Panc1 (cell line): ENCODE measurements at regions not wholly inside any gene's neighbourhood (a gene's known extent, or its start where the extent isn't known, plus 50 kb on each side); places are given as distances from the start of the nearest gene placed in this dataset.

Source experiments
- ATAC-seq: fragments of 200-7000 bp; cut with Tn5 transposase; 2 replicates; pipeline ENCODE4 v1.9.1; 2020; ENCODE audit warnings: mild to moderate bottlenecking, moderate library complexity
- BruUV-seq: library from RNA; stranded (reverse); fragments of 400-500 nt; replicated peaks from 2 replicates; lab custom pipeline; 2021; lab: Mats Ljungman, UMichigan
- CTCF ChIA-PET: fragments of 300-600 bp; sonication (Branson Sonifier 250); formaldehyde crosslinking; loops from one replicate; lab custom pipeline; 2022; ENCODE audit warnings: antibody characterized with exemption; lab: Charles Lee
- POLR2A ChIA-PET: fragments of 300-600 bp; sonication (Branson Sonifier 250); formaldehyde crosslinking; loops from one replicate; lab custom pipeline; 2022; ENCODE audit warnings: antibody characterized with exemption; lab: Charles Lee
- DNase-seq: peaks from one replicate; pipeline ENCODE4 v3.0.0-alpha.2; 2010; ENCODE audit warnings: low read depth, low spot score
- H3K27ac ChIP-seq: 2 replicates; pipeline ENCODE4 v1.5.1; 2011; ENCODE audit warnings: mild to moderate bottlenecking, low read length, inconsistent platforms
- H3K27me3 ChIP-seq: fragments of 200-500 bp; sonication (Bioruptor generic); 2 replicates; pipeline ENCODE4 v1.6.0; 2014; ENCODE audit warnings: low read length, inconsistent platforms; ENCODE audit not compliant: control insufficient read depth, insufficient read depth
- H3K36me3 ChIP-seq: fragments of 200-500 bp; sonication (Bioruptor generic); 2 replicates; pipeline ENCODE4 v1.5.1; 2014; ENCODE audit warnings: inconsistent platforms, mild to moderate bottlenecking, low read length, moderate library complexity; ENCODE audit not compliant: control insufficient read depth, insufficient read depth
- H3K4me1 ChIP-seq: 2 replicates; pipeline ENCODE4 v1.5.1; 2011; ENCODE audit warnings: inconsistent platforms, mild to moderate bottlenecking, low read length, moderate library complexity; ENCODE audit not compliant: control insufficient read depth, insufficient read depth
- H3K4me3 ChIP-seq, 2 experiments: 2 replicates each; pipeline ENCODE4 v1.5.1; 2011 to 2012; ENCODE audit warnings: low read depth in 2 of 2, low read length in 2 of 2, mild to moderate bottlenecking in 2 of 2, inconsistent platforms in 1 of 2, moderate library complexity in 1 of 2
- H3K9me3 ChIP-seq: fragments of 200-500 bp; sonication (Bioruptor generic); 2 replicates; pipeline ENCODE4 v1.5.1; 2014; ENCODE audit warnings: low read depth, mild to moderate bottlenecking, inconsistent platforms, low read length, moderate library complexity; ENCODE audit not compliant: control insufficient read depth, insufficient read depth
- CTCF ChIP-seq: fragments of 450-650 bp; IDR thresholded peaks from 2 replicates; pipeline ENCODE4 v1.5.1; 2017; ENCODE audit warnings: mild to moderate bottlenecking
- POLR2AphosphoS5 ChIP-seq: IDR thresholded peaks from 2 replicates; pipeline ENCODE4 v1.6.1; 2012; ENCODE audit warnings: mild to moderate bottlenecking, low read depth, low read length, moderate library complexity
- SIN3A ChIP-seq: IDR thresholded peaks from 2 replicates; pipeline ENCODE4 v1.6.1; 2012; ENCODE audit warnings: low read depth, mild to moderate bottlenecking, low read length, moderate library complexity, borderline replicate concordance; ENCODE audit not compliant: insufficient read depth
- TCF7L2 ChIP-seq: IDR thresholded peaks from 2 replicates; pipeline ENCODE4 v1.6.1; 2011; ENCODE audit warnings: mild to moderate bottlenecking, low read depth, low read length, inconsistent platforms
- in situ Hi-C: cut with HindIII; loops from 2 replicates; pipeline ENCODE4 v1.10.0; 2016; ENCODE audit warnings: low sequenced_read_pairs, low pct_unique_long_range_greater_than_20kb
- intact Hi-C: fragments of 100-400 bp; cut with micrococcal nuclease; formaldehyde crosslinking; loops from one replicate; pipeline ENCODE4 v1.10.0; 2022; ENCODE audit not compliant: unreplicated experiment
- TF ChIP-seq, protein P1 (sequence below), 2 experiments: IDR thresholded peaks; 2 replicates each; pipeline ENCODE4 v1.6.1; 2011 to 2012; ENCODE audit warnings: low read depth in 2 of 2, control low read depth in 1 of 2, low read length in 1 of 2, mild to moderate bottlenecking in 1 of 2, moderate library complexity in 1 of 2; ENCODE audit not compliant: insufficient read depth in 1 of 2

DNA sequence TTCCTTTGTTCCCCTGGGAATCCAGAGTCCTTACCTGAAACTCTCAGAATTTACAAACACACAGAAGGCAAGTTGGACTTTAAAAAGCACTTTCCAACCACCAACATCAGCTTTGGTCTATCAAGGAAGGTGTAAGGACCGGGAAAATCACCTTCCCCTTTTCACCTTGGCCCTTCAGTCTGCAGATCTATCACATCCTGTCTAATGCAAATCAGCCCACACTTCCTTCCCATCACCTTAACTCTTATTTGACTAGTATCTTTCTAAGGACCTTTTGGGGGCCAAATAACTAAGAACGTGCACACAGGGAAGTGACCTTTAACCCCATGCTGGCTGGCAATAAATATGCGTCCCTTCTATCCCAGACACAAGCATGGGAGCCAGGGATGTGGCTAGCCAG, 320.6 kb downstream of the ARRDC4 start:
- intact Hi-C loops = no loop called here

DNA sequence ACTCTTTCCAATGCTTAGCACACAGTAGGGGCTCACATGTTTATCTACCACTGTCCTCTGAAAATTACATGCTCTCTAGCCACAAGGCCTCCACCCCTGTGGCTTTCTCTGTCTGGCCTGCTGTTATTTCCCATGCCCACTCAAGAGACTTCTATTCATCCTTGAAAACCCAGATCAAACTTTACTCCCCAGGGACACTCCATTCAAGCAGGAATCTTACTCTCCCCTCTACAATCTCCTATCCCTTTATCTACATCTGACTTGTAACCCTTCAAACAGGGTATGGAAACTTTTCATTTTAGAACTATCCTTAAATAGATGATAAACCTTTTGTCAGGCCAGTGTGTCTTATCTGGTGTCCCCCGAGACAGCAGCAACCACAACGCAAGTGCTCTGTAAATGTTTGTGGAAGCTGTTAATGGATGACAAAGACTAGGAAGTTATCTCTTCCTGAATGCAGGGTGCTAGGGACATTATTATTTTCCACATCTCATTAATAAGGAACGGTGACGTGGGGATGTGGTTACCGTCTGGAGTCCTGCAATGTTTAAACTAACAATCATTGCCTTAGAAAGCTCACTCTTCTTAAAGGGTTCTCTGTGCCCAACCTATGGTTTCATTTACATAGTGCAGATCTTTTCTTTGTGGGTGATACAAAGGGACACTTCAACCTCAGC, 322.3 kb downstream of the ARRDC4 start:
- H3K9me3 ChIP-seq = no peaks in the 10 kb centered on the region
- no peak for ATAC-seq
- intact Hi-C loops (no loop called here), in situ Hi-C loops (no loop called here)
- BruUV-seq = no TSS peak
- no peaks in the 10 kb centered on the region for H3K4me1 ChIP-seq
- no peak overlapping the region for H3K4me3 ChIP-seq
- no peak for DNase-seq
- H3K36me3 ChIP-seq = no peaks in the 10 kb centered on the region
- H3K27me3 ChIP-seq = peaks cover 4% of the 10 kb centered on the region
- TF ChIP-seq TCF7L2 (no peak), SIN3A (no peak), CTCF (no peak), POLR2AphosphoS5 (no peak)
- TF ChIP-seq, protein P1, sequence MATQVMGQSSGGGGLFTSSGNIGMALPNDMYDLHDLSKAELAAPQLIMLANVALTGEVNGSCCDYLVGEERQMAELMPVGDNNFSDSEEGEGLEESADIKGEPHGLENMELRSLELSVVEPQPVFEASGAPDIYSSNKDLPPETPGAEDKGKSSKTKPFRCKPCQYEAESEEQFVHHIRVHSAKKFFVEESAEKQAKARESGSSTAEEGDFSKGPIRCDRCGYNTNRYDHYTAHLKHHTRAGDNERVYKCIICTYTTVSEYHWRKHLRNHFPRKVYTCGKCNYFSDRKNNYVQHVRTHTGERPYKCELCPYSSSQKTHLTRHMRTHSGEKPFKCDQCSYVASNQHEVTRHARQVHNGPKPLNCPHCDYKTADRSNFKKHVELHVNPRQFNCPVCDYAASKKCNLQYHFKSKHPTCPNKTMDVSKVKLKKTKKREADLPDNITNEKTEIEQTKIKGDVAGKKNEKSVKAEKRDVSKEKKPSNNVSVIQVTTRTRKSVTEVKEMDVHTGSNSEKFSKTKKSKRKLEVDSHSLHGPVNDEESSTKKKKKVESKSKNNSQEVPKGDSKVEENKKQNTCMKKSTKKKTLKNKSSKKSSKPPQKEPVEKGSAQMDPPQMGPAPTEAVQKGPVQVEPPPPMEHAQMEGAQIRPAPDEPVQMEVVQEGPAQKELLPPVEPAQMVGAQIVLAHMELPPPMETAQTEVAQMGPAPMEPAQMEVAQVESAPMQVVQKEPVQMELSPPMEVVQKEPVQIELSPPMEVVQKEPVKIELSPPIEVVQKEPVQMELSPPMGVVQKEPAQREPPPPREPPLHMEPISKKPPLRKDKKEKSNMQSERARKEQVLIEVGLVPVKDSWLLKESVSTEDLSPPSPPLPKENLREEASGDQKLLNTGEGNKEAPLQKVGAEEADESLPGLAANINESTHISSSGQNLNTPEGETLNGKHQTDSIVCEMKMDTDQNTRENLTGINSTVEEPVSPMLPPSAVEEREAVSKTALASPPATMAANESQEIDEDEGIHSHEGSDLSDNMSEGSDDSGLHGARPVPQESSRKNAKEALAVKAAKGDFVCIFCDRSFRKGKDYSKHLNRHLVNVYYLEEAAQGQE (IDR thresholded peaks at IDR 0.05; ENCODE audit: insufficient read depth in 1 of 2, low read depth in 2 of 2, low read length in 1 of 2) = no peak
- ChIA-PET POLR2A (no interaction called here), CTCF (no interaction called here)
- no peak overlapping the region for H3K27ac ChIP-seq

More for the DNA sequence above, 320.6 kb downstream of the ARRDC4 start:
- in situ Hi-C loops = no loop called here
- DNase-seq (no peak), ATAC-seq (no peak)
- TF ChIP-seq SIN3A (no peak), CTCF (no peak), TCF7L2 (no peak), POLR2AphosphoS5 (no peak)
- TF ChIP-seq, protein P1 (IDR thresholded peaks at IDR 0.05; ENCODE audit: insufficient read depth in 1 of 2, low read depth in 2 of 2, low read length in 1 of 2) = no peak
- no peaks in the 10 kb centered on the region for H3K4me1 ChIP-seq
- no TSS peak for BruUV-seq
- H3K4me3 ChIP-seq = no peak overlapping the region
- H3K9me3 ChIP-seq = no peaks in the 10 kb centered on the region
- H3K27ac ChIP-seq = no peak overlapping the region
- ChIA-PET CTCF (no interaction called here), POLR2A (no interaction called here)
- H3K27me3 ChIP-seq = peaks cover 4% of the 10 kb centered on the region
- no peaks in the 10 kb centered on the region for H3K36me3 ChIP-seq
